H54 (cell line): ENCODE measurements at regions not wholly inside any gene's neighbourhood (a gene's known extent, or its start where the extent isn't known, plus 50 kb on each side); places are given as distances from the start of the nearest gene placed in this dataset.

Experiments
- DNase-seq: peaks from one replicate; pipeline ENCODE4 v3.0.0; 2011; ENCODE audit warnings: low spot score, mixed read lengths; ENCODE audit not compliant: insufficient read length
- FAIRE-seq: peaks from 3 replicates; lab custom pipeline; 2011; peaks lifted over from hg19 to GRCh38; lab: Jason Lieb, UNC
- POLR2A ChIP-seq: IDR thresholded peaks from 2 replicates; pipeline ENCODE4 v1.6.1; 2011; ENCODE audit warnings: low read depth, mild to moderate bottlenecking, low read length

- FAIRE-seq (no peak), DNase-seq (no peak)
- TF ChIP-seq POLR2A = no peak
These were observed 1379.9 kb downstream of the TBC1D22A start for GRCh38 chr22:48142388-48142787.

- DNase-seq (no peak), FAIRE-seq (no peak)
- TF ChIP-seq POLR2A = no peak
These were observed 1378.9 kb downstream of the TBC1D22A start for GRCh38 chr22:48141301-48141700.

- DNase-seq (no peak), FAIRE-seq (no peak)
- TF ChIP-seq POLR2A = no peak
These were observed 1377.9 kb downstream of the TBC1D22A start for GRCh38 chr22:48140261-48140813.

- no peak for DNase-seq
- FAIRE-seq = no peak
- no peak for TF ChIP-seq POLR2A
These were observed 1377.3 kb downstream of the TBC1D22A start for GRCh38 chr22:48139776-48140175.

GRCh38 chr22:48138855-48139254 is 1376.4 kb downstream of the TBC1D22A start:
- DNase-seq = no peak
- FAIRE-seq = no peak
- TF ChIP-seq POLR2A = no peak

GRCh38 chr22:48138427-48138826 is 1376.0 kb downstream of the TBC1D22A start:
- no peak for TF ChIP-seq POLR2A
- no peak for FAIRE-seq
- no peak for DNase-seq

GRCh38 chr22:48137640-48138039 is 1375.2 kb downstream of the TBC1D22A start:
- DNase-seq (no peak), FAIRE-seq (no peak)
- TF ChIP-seq POLR2A = no peak

GRCh38 chr22:48135592-48135991 is 1373.1 kb downstream of the TBC1D22A start:
- TF ChIP-seq POLR2A = no peak
- FAIRE-seq (no peak), DNase-seq (no peak)

- FAIRE-seq = no peak
These were observed 1363.0 kb downstream of the TBC1D22A start for GRCh38 chr22:48125416-48125815.

GRCh38 chr22:48121984-48122383 is 1359.5 kb downstream of the TBC1D22A start:
- no peak for TF ChIP-seq POLR2A
- DNase-seq (no peak), FAIRE-seq (no peak)

More at GRCh38 chr22:48125416-48125815, 1363.0 kb downstream of the TBC1D22A start:
- no peak for TF ChIP-seq POLR2A
- no peak for DNase-seq

GRCh38 chr22:48118654-48119053 is 1356.2 kb downstream of the TBC1D22A start:
- no peak for TF ChIP-seq POLR2A
- no peak for FAIRE-seq
- DNase-seq = no peak

GRCh38 chr22:48116871-48117270 is 1354.4 kb downstream of the TBC1D22A start:
- FAIRE-seq (no peak), DNase-seq (no peak)
- TF ChIP-seq POLR2A = no peak

GRCh38 chr22:48112687-48113521 is 1350.5 kb downstream of the TBC1D22A start:
- TF ChIP-seq POLR2A = no peak
- no peak for DNase-seq

GRCh38 chr22:48106715-48107259 is 1344.3 kb downstream of the TBC1D22A start:
- DNase-seq = no peak
- FAIRE-seq = no peak
- TF ChIP-seq POLR2A = no peak

More at GRCh38 chr22:48112687-48113521, 1350.5 kb downstream of the TBC1D22A start:
- FAIRE-seq = no peak
